Muscle layer of colon (tissue), 2 donors: ENCODE measurements at regions not wholly inside any gene's neighbourhood (a gene's known extent, or its start where the extent isn't known, plus 50 kb on each side); places are given as distances from the start of the nearest gene placed in this dataset.

ENCODE experiments used
- H3K27ac ChIP-seq: one replicate; pipeline ENCODE4 v1.7.0; 2013; ENCODE audit warnings: low read depth, mild to moderate bottlenecking, low read length, moderate library complexity
- H3K27me3 ChIP-seq, 2 donors: one replicate each; pipeline ENCODE4 v1.7.0; 2013; ENCODE audit warnings: low read length in 2 of 2, mild to moderate bottlenecking in 2 of 2; ENCODE audit not compliant: insufficient read depth in 2 of 2, control insufficient read depth in 1 of 2
- H3K36me3 ChIP-seq: one replicate; pipeline ENCODE4 v1.7.0; 2013; ENCODE audit warnings: mild to moderate bottlenecking, low read length; ENCODE audit not compliant: insufficient read depth
- H3K4me1 ChIP-seq: one replicate; pipeline ENCODE4 v1.7.0; 2013; ENCODE audit warnings: mild to moderate bottlenecking, low read length; ENCODE audit not compliant: insufficient read depth
- H3K4me3 ChIP-seq, 2 donors: one replicate each; pipeline ENCODE4 v1.7.0; 2013; ENCODE audit warnings: low read length in 2 of 2, low read depth in 1 of 2, mild to moderate bottlenecking in 1 of 2, moderate library complexity in 1 of 2
- H3K9ac ChIP-seq: one replicate; pipeline ENCODE4 v1.7.0; 2013; ENCODE audit warnings: low read length
- H3K9me3 ChIP-seq: one replicate; pipeline ENCODE4 v1.7.0; 2013; ENCODE audit warnings: mild to moderate bottlenecking, low read length
- donor health status: abdominal sarcoma.
- donor health status: Adenocarcinoma of cecum.

- peaks cover 9% of the 10 kb centered on the region for H3K4me1 ChIP-seq
- H3K4me3 ChIP-seq: no peak overlapping the region
- H3K9ac ChIP-seq: no peak overlapping the region
- no peaks in the 10 kb centered on the region for H3K9me3 ChIP-seq
- no peaks in the 10 kb centered on the region for H3K27me3 ChIP-seq
- no peaks in the 10 kb centered on the region for H3K36me3 ChIP-seq
- H3K27ac ChIP-seq: no peak overlapping the region
These were observed 332.7 kb downstream of the DIRAS2 start for GRCh38 chr9:90309809-90310520.

DNA sequence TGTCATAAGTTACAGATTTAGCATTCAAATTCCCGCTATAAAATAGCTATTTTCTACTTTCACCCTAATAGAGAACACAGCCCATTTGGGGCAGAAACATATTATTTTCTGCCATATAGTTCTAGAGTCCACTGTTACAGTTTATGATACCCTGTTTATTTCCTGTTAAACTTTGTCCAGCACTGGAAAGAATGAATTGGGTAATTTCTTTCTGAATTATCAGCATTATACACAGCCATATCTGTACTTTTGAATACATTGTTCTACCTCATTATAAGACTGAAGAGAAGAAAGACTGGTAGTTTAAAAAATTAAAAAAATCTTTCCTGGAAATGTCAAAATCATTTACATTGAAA lies 332.1 kb downstream of the DIRAS2 start:
- Histone ChIP-seq H3K36me3 (no peaks in the 10 kb centered on the region), H3K9me3 (no peaks in the 10 kb centered on the region), H3K4me3 (no peak overlapping the region), H3K27ac (no peak overlapping the region), H3K4me1 (peaks cover 9% of the 10 kb centered on the region), H3K9ac (no peak overlapping the region), H3K27me3 (no peaks in the 10 kb centered on the region)

DNA sequence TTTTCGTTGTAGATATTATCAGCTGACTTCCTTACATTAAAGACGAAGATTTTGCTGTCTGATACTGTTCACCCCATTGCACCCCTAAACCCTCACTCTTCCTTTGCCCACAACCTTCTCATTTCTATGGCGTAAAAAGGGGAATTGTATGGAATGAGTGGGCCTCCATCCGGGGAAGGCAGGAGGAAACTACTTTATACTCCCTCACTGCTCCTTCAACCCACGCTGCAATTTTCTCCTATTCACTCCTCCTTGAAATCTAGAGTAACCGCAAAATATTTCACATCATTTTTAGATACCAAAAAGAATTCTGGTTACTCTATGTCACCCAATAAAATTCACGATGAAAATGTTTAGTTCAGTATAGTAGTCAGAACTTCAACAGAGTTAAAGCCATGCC lies 330.8 kb downstream of the DIRAS2 start:
- H3K9ac ChIP-seq: no peak overlapping the region
- H3K4me3 ChIP-seq: no peak overlapping the region
- no peak overlapping the region for H3K27ac ChIP-seq
- peaks cover 9% of the 10 kb centered on the region for H3K4me1 ChIP-seq
- H3K9me3 ChIP-seq: no peaks in the 10 kb centered on the region
- H3K27me3 ChIP-seq: no peaks in the 10 kb centered on the region
- H3K36me3 ChIP-seq: no peaks in the 10 kb centered on the region

- no peak overlapping the region for H3K9ac ChIP-seq
- H3K9me3 ChIP-seq: no peaks in the 10 kb centered on the region
- no peaks in the 10 kb centered on the region for H3K36me3 ChIP-seq
- H3K4me3 ChIP-seq: no peak overlapping the region
- no peak overlapping the region for H3K27ac ChIP-seq
- no peaks in the 10 kb centered on the region for H3K27me3 ChIP-seq
- no peaks in the 10 kb centered on the region for H3K4me1 ChIP-seq
These were observed 320.3 kb downstream of the DIRAS2 start for GRCh38 chr9:90322296-90322695.

GRCh38 chr9:90325913-90326653 lies 316.5 kb downstream of the DIRAS2 start:
- Histone ChIP-seq H3K27ac (no peak overlapping the region), H3K4me3 (no peak overlapping the region), H3K27me3 (no peaks in the 10 kb centered on the region), H3K36me3 (no peaks in the 10 kb centered on the region), H3K4me1 (no peaks in the 10 kb centered on the region), H3K9me3 (no peaks in the 10 kb centered on the region), H3K9ac (no peak overlapping the region)

DNA sequence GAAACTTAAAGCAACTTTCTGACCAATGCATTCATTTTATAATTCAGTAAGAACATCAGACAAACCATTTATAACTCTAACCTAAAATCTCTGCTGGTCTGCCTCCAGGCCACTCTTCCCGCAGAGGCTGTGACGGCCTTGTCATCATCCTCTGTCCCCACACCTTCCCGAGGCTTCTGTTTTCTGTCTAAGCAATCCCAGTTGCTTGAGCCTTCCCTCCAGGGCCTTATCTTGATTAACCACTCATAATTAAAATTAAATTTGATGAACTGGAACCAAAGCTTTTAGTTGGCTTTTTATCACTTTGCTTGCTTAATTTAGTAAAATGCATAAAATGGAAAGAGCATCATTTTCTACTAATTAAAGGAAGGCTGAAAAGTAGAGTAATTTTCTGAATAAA lies 312.4 kb downstream of the DIRAS2 start:
- H3K9ac ChIP-seq: no peak overlapping the region
- H3K4me1 ChIP-seq: peaks cover 6% of the 10 kb centered on the region
- no peaks in the 10 kb centered on the region for H3K9me3 ChIP-seq
- no peak overlapping the region for H3K4me3 ChIP-seq
- no peak overlapping the region for H3K27ac ChIP-seq
- H3K27me3 ChIP-seq: no peaks in the 10 kb centered on the region
- no peaks in the 10 kb centered on the region for H3K36me3 ChIP-seq

- no peak overlapping the region for H3K9ac ChIP-seq
- no peaks in the 10 kb centered on the region for H3K9me3 ChIP-seq
- H3K27me3 ChIP-seq: no peaks in the 10 kb centered on the region
- no peak overlapping the region for H3K27ac ChIP-seq
- H3K4me1 ChIP-seq: peaks cover 6% of the 10 kb centered on the region
- H3K4me3 ChIP-seq: no peak overlapping the region
- H3K36me3 ChIP-seq: no peaks in the 10 kb centered on the region
These were observed 310.6 kb downstream of the DIRAS2 start for GRCh38 chr9:90331826-90332575.

- no peak overlapping the region for H3K27ac ChIP-seq
- H3K4me3 ChIP-seq: no peak overlapping the region
- H3K27me3 ChIP-seq: no peaks in the 10 kb centered on the region
- H3K36me3 ChIP-seq: no peaks in the 10 kb centered on the region
- H3K4me1 ChIP-seq: peaks cover 6% of the 10 kb centered on the region
- no peaks in the 10 kb centered on the region for H3K9me3 ChIP-seq
- H3K9ac ChIP-seq: no peak overlapping the region
These were observed 309.4 kb downstream of the DIRAS2 start for GRCh38 chr9:90333226-90333625.

DNA sequence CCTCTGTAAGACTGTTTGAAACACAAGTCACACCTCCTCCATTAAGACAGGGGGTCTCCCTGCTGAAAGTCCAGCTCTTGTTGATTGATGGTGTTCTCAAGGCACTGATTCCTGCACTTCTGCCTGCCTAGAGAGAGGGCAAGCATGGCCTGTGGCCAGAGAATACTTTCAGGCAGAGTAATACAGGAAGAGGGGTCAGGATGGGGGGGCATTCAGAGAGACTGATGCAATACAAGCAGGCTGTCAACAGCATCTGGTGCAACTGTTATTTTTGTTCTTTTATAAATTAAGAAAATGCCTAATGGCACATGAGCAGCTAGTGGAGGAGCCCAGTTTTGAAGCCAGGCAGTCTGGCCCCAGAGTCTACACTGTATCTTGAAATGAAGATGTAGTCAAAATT lies 302.2 kb downstream of the DIRAS2 start:
- Histone ChIP-seq H3K27ac (no peak overlapping the region), H3K4me1 (no peaks in the 10 kb centered on the region), H3K9ac (no peak overlapping the region), H3K4me3 (no peak overlapping the region), H3K27me3 (no peaks in the 10 kb centered on the region), H3K9me3 (no peaks in the 10 kb centered on the region), H3K36me3 (no peaks in the 10 kb centered on the region)

- H3K9ac ChIP-seq: no peak overlapping the region
- H3K9me3 ChIP-seq: no peaks in the 10 kb centered on the region
- H3K4me3 ChIP-seq: no peak overlapping the region
- H3K27ac ChIP-seq: no peak overlapping the region
- no peaks in the 10 kb centered on the region for H3K27me3 ChIP-seq
- H3K4me1 ChIP-seq: no peaks in the 10 kb centered on the region
- H3K36me3 ChIP-seq: no peaks in the 10 kb centered on the region
These were observed 300.0 kb downstream of the DIRAS2 start for GRCh38 chr9:90342607-90343006.

DNA sequence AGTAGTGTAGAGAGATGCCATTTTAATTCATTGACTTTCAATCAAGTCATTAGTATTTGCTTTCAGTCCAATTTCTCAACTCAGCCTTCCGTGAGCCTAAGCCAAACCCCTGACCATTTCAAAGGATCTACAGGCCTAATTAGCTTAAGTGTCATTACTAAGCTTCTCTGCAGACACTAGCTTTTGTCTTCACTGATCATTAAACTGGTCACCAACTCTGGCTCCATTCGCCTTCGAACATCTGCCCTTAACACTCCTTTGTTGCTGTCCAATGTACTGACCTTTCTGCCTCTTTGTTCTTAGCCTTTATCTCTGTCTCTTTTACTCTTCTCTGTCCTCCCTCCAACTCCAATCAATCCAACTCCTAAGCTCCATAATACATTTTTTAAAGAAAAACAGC lies 299.3 kb downstream of the DIRAS2 start:
- no peaks in the 10 kb centered on the region for H3K36me3 ChIP-seq
- no peaks in the 10 kb centered on the region for H3K27me3 ChIP-seq
- H3K9ac ChIP-seq: no peak overlapping the region
- no peaks in the 10 kb centered on the region for H3K9me3 ChIP-seq
- H3K4me1 ChIP-seq: no peaks in the 10 kb centered on the region
- H3K4me3 ChIP-seq: no peak overlapping the region
- no peak overlapping the region for H3K27ac ChIP-seq
